GM12892 (cell line): ENCODE measurements at regions not wholly inside any gene's neighbourhood (a gene's known extent, or its start where the extent isn't known, plus 50 kb on each side); places are given as distances from the start of the nearest gene placed in this dataset.

ENCODE experiments used
- DNase-seq: peaks from one replicate; pipeline ENCODE4 v3.0.0; 2011; ENCODE audit not compliant: insufficient read length
- FAIRE-seq: peaks from 2 replicates; lab custom pipeline; 2011; peaks lifted over from hg19 to GRCh38; lab: Jason Lieb, UNC
- POLR2A ChIP-seq: IDR thresholded peaks from 2 replicates; pipeline ENCODE4 v1.6.1; 2011; ENCODE audit warnings: low read depth, low read length, control low read depth
- POLR2AphosphoS5 ChIP-seq: IDR thresholded peaks from 2 replicates; pipeline ENCODE4 v1.6.1; 2011; ENCODE audit warnings: low read depth, low read length, control low read depth
- TAF1 ChIP-seq: IDR thresholded peaks from 2 replicates; pipeline ENCODE4 v1.6.1; 2011; ENCODE audit warnings: low read depth, mild to moderate bottlenecking, control low read depth, low read length, borderline replicate concordance

GRCh38 chr17:52283872-52284271 is 125.4 kb upstream of the CA10 start:
- DNase-seq: no peak
- TF ChIP-seq POLR2AphosphoS5: no peak
- no peak for FAIRE-seq

GRCh38 chr17:52276381-52277008 is 118.0 kb upstream of the CA10 start:
- TF ChIP-seq TAF1: no peak
- no peak for TF ChIP-seq POLR2AphosphoS5
- TF ChIP-seq POLR2A: no peak
- no peak for DNase-seq
- FAIRE-seq: no peak

- no peak for FAIRE-seq
- DNase-seq: no peak
- TF ChIP-seq POLR2AphosphoS5 (no peak), POLR2A (no peak), TAF1 (no peak)
Observed at GRCh38 chr17:52271781-52272180, 113.3 kb upstream of the CA10 start.

GRCh38 chr17:52255347-52255746 is 96.8 kb upstream of the CA10 start:
- TF ChIP-seq POLR2A (no peak), TAF1 (no peak), POLR2AphosphoS5 (no peak)
- DNase-seq (no peak), FAIRE-seq (no peak)

- DNase-seq: no peak
- FAIRE-seq: no peak
- TF ChIP-seq POLR2A (no peak), POLR2AphosphoS5 (no peak), TAF1 (no peak)
Observed at GRCh38 chr17:52244689-52245088, 86.2 kb upstream of the CA10 start.

- no peak for TF ChIP-seq TAF1
- TF ChIP-seq POLR2AphosphoS5: no peak
- no peak for TF ChIP-seq POLR2A
- no peak for DNase-seq
- FAIRE-seq: no peak
Observed at GRCh38 chr17:52242268-52242667, 83.8 kb upstream of the CA10 start.

- no peak for TF ChIP-seq TAF1
- no peak for TF ChIP-seq POLR2A
- TF ChIP-seq POLR2AphosphoS5: no peak
- no peak for DNase-seq
Observed at GRCh38 chr17:52237151-52237550, 78.6 kb upstream of the CA10 start.

GRCh38 chr17:52235516-52235915 is 77.0 kb upstream of the CA10 start:
- DNase-seq (no peak), FAIRE-seq (no peak)
- TF ChIP-seq POLR2AphosphoS5: no peak
- TF ChIP-seq POLR2A: no peak
- TF ChIP-seq TAF1: no peak

More at GRCh38 chr17:52237151-52237550, 78.6 kb upstream of the CA10 start:
- FAIRE-seq: no peak

DNA sequence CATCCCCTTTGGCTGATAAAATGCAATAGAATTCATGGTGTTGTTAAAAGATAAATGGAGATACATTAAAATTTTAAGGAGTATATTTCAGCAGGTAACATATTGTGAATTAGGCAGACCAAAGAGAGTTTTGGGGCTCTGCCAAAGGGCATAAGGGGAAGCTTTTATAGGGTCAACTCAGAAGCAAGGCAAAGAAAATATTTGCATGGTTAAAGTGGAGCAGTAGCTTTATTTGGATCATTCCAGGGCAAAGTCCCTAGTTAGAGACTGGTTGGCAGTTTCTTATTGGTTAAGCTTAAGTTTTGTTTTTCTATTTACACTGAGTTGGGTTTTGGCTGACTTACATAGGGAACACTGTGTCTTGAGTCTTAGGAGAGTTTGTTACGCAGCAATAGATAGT is 75.1 kb upstream of the CA10 start:
- no peak for FAIRE-seq
- TF ChIP-seq POLR2A (no peak), POLR2AphosphoS5 (no peak), TAF1 (no peak)

GRCh38 chr17:52233176-52233575 is 74.7 kb upstream of the CA10 start:
- DNase-seq (no peak), FAIRE-seq (no peak)
- TF ChIP-seq POLR2AphosphoS5 (no peak), POLR2A (no peak), TAF1 (no peak)

More for the DNA sequence above, 75.1 kb upstream of the CA10 start:
- DNase-seq: no peak

- no peak for FAIRE-seq
- no peak for TF ChIP-seq POLR2AphosphoS5
- no peak for TF ChIP-seq TAF1
- no peak for TF ChIP-seq POLR2A
- no peak for DNase-seq
Observed at GRCh38 chr17:52228823-52229222, 70.3 kb upstream of the CA10 start.

GRCh38 chr17:52227926-52228325 is 69.4 kb upstream of the CA10 start:
- no peak for DNase-seq
- no peak for FAIRE-seq
- TF ChIP-seq POLR2AphosphoS5: no peak
- no peak for TF ChIP-seq TAF1
- no peak for TF ChIP-seq POLR2A

DNA sequence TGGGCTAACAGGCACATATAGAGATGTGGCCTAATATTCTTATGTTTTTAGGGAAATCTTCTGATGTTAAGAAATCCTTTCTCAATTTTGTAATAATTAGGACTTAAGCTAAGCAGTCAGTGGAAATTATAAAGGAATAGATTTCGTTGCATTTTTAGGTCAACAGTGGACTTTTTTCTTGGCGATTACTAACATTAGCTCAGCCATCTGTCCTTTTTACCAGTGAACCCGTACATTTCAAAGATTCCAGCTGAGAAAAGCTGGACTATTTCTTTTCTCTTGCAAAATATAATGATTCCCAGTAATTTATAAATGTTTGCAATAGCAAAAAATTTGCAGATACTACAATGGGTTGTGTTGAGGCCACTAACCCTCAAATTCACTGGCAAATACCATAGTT is 54.9 kb upstream of the CA10 start:
- DNase-seq: no peak
- FAIRE-seq: no peak
- TF ChIP-seq POLR2A (no peak), POLR2AphosphoS5 (no peak), TAF1 (no peak)
